NT2/D1 (cell line): ENCODE measurements at regions not wholly inside any gene's neighbourhood (a gene's known extent, or its start where the extent isn't known, plus 50 kb on each side); places are given as distances from the start of the nearest gene placed in this dataset.

ENCODE experiments used
- SUZ12 ChIP-seq: IDR thresholded peaks from 2 replicates; pipeline ENCODE4 v1.6.1; 2011; ENCODE audit not compliant: insufficient read length, insufficient read depth; ENCODE audit errors: extremely low read depth
- ZNF274 ChIP-seq: IDR thresholded peaks from 2 replicates; pipeline ENCODE4 v1.6.1; 2011; ENCODE audit warnings: mild to moderate bottlenecking, low read depth, low read length

DNA sequence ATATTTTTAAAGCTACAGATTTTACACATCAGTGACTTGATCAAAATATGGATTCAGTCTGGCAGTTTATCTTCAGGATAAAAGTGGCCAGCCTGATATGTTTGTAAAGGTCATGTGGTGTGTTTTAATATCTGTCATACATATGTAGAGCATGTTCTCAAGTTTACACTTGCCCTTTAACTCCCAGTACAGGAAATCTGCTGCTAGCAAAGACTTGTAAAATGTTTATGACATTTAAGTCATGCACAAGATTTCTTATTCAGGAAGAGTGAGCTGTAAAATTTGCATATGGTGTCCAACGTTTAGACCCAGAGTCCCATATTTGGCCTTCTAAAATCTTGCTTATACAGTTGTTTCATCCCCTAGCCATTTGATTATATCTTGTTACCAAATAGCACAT is 197.5 kb upstream of the FLRT2 start:
- no peak for TF ChIP-seq ZNF274
- no peak for TF ChIP-seq SUZ12
